ENCODE measurements at regions not wholly inside any gene's neighbourhood (a gene's known extent, or its start where the extent isn't known, plus 50 kb on each side); places are given as distances from the start of the nearest gene placed in this dataset.

- TF ChIP-seq JUNB (CRISPR knock-in tag; conservative IDR thresholded peaks at IDR 0.05) (no peak), KLF10 (CRISPR knock-in tag; IDR thresholded peaks at IDR 0.05) (no peak), POLR2A (conservative IDR thresholded peaks at IDR 0.05) (no peak), HMG20B (CRISPR knock-in tag; IDR thresholded peaks at IDR 0.05) (no peak), CTCF (IDR thresholded peaks at IDR 0.05 in 2 of 3, conservative IDR thresholded peaks at IDR 0.05 in 1 of 3; ENCODE audit: insufficient read depth in 2 of 3, low read depth in 1 of 3, low read length in 3 of 3) (no peak), KDM5B (IDR thresholded peaks at IDR 0.05; ENCODE audit: insufficient replicate concordance, low read depth, low read length) (no peak), TEAD4 (IDR thresholded peaks at IDR 0.05; ENCODE audit: low read length) (no peak), TEAD4 (CRISPR knock-in tag; IDR thresholded peaks at IDR 0.05; ENCODE audit: borderline replicate concordance) (no peak), AFF4 (CRISPR knock-in tag; IDR thresholded peaks at IDR 0.05) (no peak), SIX5 (IDR thresholded peaks at IDR 0.05; ENCODE audit: borderline replicate concordance in 1 of 2, insufficient read depth in 1 of 2, low read depth in 1 of 2, low read length in 2 of 2) (no peak), ZEB2 (IDR thresholded peaks at IDR 0.05) (no peak), ZKSCAN1 (IDR thresholded peaks at IDR 0.05; ENCODE audit: low read depth, low read length) (no peak), SREBF1 (IDR thresholded peaks at IDR 0.05; ENCODE audit: borderline replicate concordance, low read depth, low read length) (no peak), E2F5 (CRISPR knock-in tag; IDR thresholded peaks at IDR 0.05) (no peak)
Observed at GRCh38 chr2:149857344-149857743, 269.8 kb upstream of the MMADHC start.

All from K562 (cell line).